ENCODE measurements at regions not wholly inside any gene's neighbourhood (a gene's known extent, or its start where the extent isn't known, plus 50 kb on each side); places are given as distances from the start of the nearest gene placed in this dataset.

- Histone ChIP-seq H2BK120ac (ENCODE audit: insufficient read depth, low read length, poor library complexity) (no peak overlapping the region), H3K79me1 (ENCODE audit: low read length) (no peaks in the 10 kb centered on the region), H4K12ac (ENCODE audit: low read depth, low read length) (no peak overlapping the region), H3K4me3 (ENCODE audit: low read depth, low read length) (no peak overlapping the region), H3K18ac (ENCODE audit: low read length) (no peak overlapping the region), H4K8ac (ENCODE audit: low read depth, low read length) (no peak overlapping the region), H3K27me3 (ENCODE audit: insufficient read depth, low read length) (no peaks in the 10 kb centered on the region), H3K9ac (ENCODE audit: low read length) (no peak overlapping the region), H4K91ac (ENCODE audit: low read depth, low read length) (no peak overlapping the region), H3K4me2 (ENCODE audit: low read length) (no peak overlapping the region), H3K4ac (ENCODE audit: low read depth, low read length) (no peak overlapping the region), H3K14ac (ENCODE audit: low read length) (no peak overlapping the region), H2BK5ac (ENCODE audit: low read depth, low read length, poor library complexity) (no peak overlapping the region), H2BK12ac (ENCODE audit: low read length) (no peak overlapping the region), H3K27ac (ENCODE audit: low read depth, low read length) (no peak overlapping the region), H3K79me2 (ENCODE audit: control insufficient read depth, insufficient read depth, low read length, poor library complexity) (no peaks in the 10 kb centered on the region), H2AFZ (ENCODE audit: insufficient read depth, low read length, poor library complexity) (no peak overlapping the region), H2AK5ac (ENCODE audit: low read length) (no peak overlapping the region), H3K9me3 (ENCODE audit: insufficient read depth, low read depth, low read length) (no peaks in the 10 kb centered on the region), H3K23ac (ENCODE audit: low read length) (no peak overlapping the region), H3K36me3 (ENCODE audit: control insufficient read depth in 1 of 2, insufficient read depth in 2 of 2, low read length in 2 of 2) (no peaks in the 10 kb centered on the region), H3K4me1 (ENCODE audit: control insufficient read depth in 1 of 2, insufficient read depth in 2 of 2, low read length in 2 of 2) (no peaks in the 10 kb centered on the region)
- DNase-seq = no peak
- WGBS (ENCODE audit: extremely low coverage, insufficient coverage, insufficient read length) = no CpG with 5 or more reads among the region's 1 CpG
Measured at GRCh38 chr14:56488306-56488705, 91.3 kb upstream of the TMEM260 start.

GRCh38 chr14:56490379-56490778 is 89.2 kb upstream of the TMEM260 start:
- no CpG with 5 or more reads among the region's 3 CpGs for WGBS (ENCODE audit: extremely low coverage, insufficient coverage, insufficient read length)
- H3K79me2 ChIP-seq (ENCODE audit: control insufficient read depth, insufficient read depth, low read length, poor library complexity) = no peaks in the 10 kb centered on the region

GRCh38 chr14:56491299-56492285 is 88.0 kb upstream of the TMEM260 start:
- Histone ChIP-seq H3K27ac (ENCODE audit: low read depth, low read length) (no peak overlapping the region), H2BK12ac (ENCODE audit: low read length) (no peak overlapping the region), H3K36me3 (ENCODE audit: control insufficient read depth in 1 of 2, insufficient read depth in 2 of 2, low read length in 2 of 2) (no peaks in the 10 kb centered on the region), H3K4me1 (ENCODE audit: control insufficient read depth in 1 of 2, insufficient read depth in 2 of 2, low read length in 2 of 2) (no peaks in the 10 kb centered on the region), H2BK120ac (ENCODE audit: insufficient read depth, low read length, poor library complexity) (no peak overlapping the region), H3K4ac (ENCODE audit: low read depth, low read length) (no peak overlapping the region), H3K79me1 (ENCODE audit: low read length) (no peaks in the 10 kb centered on the region), H2AFZ (ENCODE audit: insufficient read depth, low read length, poor library complexity) (no peak overlapping the region), H3K27me3 (ENCODE audit: insufficient read depth, low read length) (no peaks in the 10 kb centered on the region), H2BK5ac (ENCODE audit: low read depth, low read length, poor library complexity) (no peak overlapping the region), H3K18ac (ENCODE audit: low read length) (no peak overlapping the region), H3K23ac (ENCODE audit: low read length) (no peak overlapping the region), H3K79me2 (ENCODE audit: control insufficient read depth, insufficient read depth, low read length, poor library complexity) (no peaks in the 10 kb centered on the region), H4K91ac (ENCODE audit: low read depth, low read length) (no peak overlapping the region), H3K9me3 (ENCODE audit: insufficient read depth, low read depth, low read length) (no peaks in the 10 kb centered on the region), H4K8ac (ENCODE audit: low read depth, low read length) (no peak overlapping the region), H4K12ac (ENCODE audit: low read depth, low read length) (no peak overlapping the region), H3K4me2 (ENCODE audit: low read length) (no peak overlapping the region), H3K4me3 (ENCODE audit: low read depth, low read length) (no peak overlapping the region), H3K9ac (ENCODE audit: low read length) (no peak overlapping the region), H3K14ac (ENCODE audit: low read length) (no peak overlapping the region), H2AK5ac (ENCODE audit: low read length) (no peak overlapping the region)
- DNase-seq = peak; percentile 70 to 77
- WGBS (ENCODE audit: extremely low coverage, insufficient coverage, insufficient read length) = no CpG with 5 or more reads among the region's 10 CpGs

More at GRCh38 chr14:56490379-56490778, 89.2 kb upstream of the TMEM260 start:
- Histone ChIP-seq H3K18ac (ENCODE audit: low read length) (no peak overlapping the region), H3K9me3 (ENCODE audit: insufficient read depth, low read depth, low read length) (no peaks in the 10 kb centered on the region), H3K79me1 (ENCODE audit: low read length) (no peaks in the 10 kb centered on the region), H3K4me2 (ENCODE audit: low read length) (no peak overlapping the region), H3K4ac (ENCODE audit: low read depth, low read length) (no peak overlapping the region), H3K4me3 (ENCODE audit: low read depth, low read length) (no peak overlapping the region), H4K8ac (ENCODE audit: low read depth, low read length) (no peak overlapping the region), H3K27ac (ENCODE audit: low read depth, low read length) (no peak overlapping the region), H2AFZ (ENCODE audit: insufficient read depth, low read length, poor library complexity) (no peak overlapping the region), H2AK5ac (ENCODE audit: low read length) (no peak overlapping the region), H2BK5ac (ENCODE audit: low read depth, low read length, poor library complexity) (no peak overlapping the region), H3K14ac (ENCODE audit: low read length) (no peak overlapping the region), H4K12ac (ENCODE audit: low read depth, low read length) (no peak overlapping the region), H4K91ac (ENCODE audit: low read depth, low read length) (no peak overlapping the region), H2BK120ac (ENCODE audit: insufficient read depth, low read length, poor library complexity) (no peak overlapping the region), H3K9ac (ENCODE audit: low read length) (no peak overlapping the region), H3K27me3 (ENCODE audit: insufficient read depth, low read length) (no peaks in the 10 kb centered on the region), H3K23ac (ENCODE audit: low read length) (no peak overlapping the region), H3K4me1 (ENCODE audit: control insufficient read depth in 1 of 2, insufficient read depth in 2 of 2, low read length in 2 of 2) (no peaks in the 10 kb centered on the region), H2BK12ac (ENCODE audit: low read length) (no peak overlapping the region), H3K36me3 (ENCODE audit: control insufficient read depth in 1 of 2, insufficient read depth in 2 of 2, low read length in 2 of 2) (no peaks in the 10 kb centered on the region)
- peak in 1 of 2 donors; percentile 60 for DNase-seq

- Histone ChIP-seq H3K4me1 (ENCODE audit: control insufficient read depth in 1 of 2, insufficient read depth in 2 of 2, low read length in 2 of 2) (no peaks in the 10 kb centered on the region), H4K91ac (ENCODE audit: low read depth, low read length) (no peak overlapping the region), H3K18ac (ENCODE audit: low read length) (no peak overlapping the region), H3K4ac (ENCODE audit: low read depth, low read length) (no peak overlapping the region), H3K79me1 (ENCODE audit: low read length) (no peaks in the 10 kb centered on the region), H4K12ac (ENCODE audit: low read depth, low read length) (no peak overlapping the region), H3K9ac (ENCODE audit: low read length) (no peak overlapping the region), H2AK5ac (ENCODE audit: low read length) (no peak overlapping the region), H3K4me2 (ENCODE audit: low read length) (no peak overlapping the region), H3K14ac (ENCODE audit: low read length) (no peak overlapping the region), H2BK12ac (ENCODE audit: low read length) (no peak overlapping the region), H3K9me3 (ENCODE audit: insufficient read depth, low read depth, low read length) (no peaks in the 10 kb centered on the region), H4K8ac (ENCODE audit: low read depth, low read length) (no peak overlapping the region), H3K79me2 (ENCODE audit: control insufficient read depth, insufficient read depth, low read length, poor library complexity) (no peaks in the 10 kb centered on the region), H2BK5ac (ENCODE audit: low read depth, low read length, poor library complexity) (no peak overlapping the region), H2AFZ (ENCODE audit: insufficient read depth, low read length, poor library complexity) (no peak overlapping the region), H3K27me3 (ENCODE audit: insufficient read depth, low read length) (no peaks in the 10 kb centered on the region), H3K27ac (ENCODE audit: low read depth, low read length) (no peak overlapping the region), H3K4me3 (ENCODE audit: low read depth, low read length) (no peak overlapping the region), H2BK120ac (ENCODE audit: insufficient read depth, low read length, poor library complexity) (no peak overlapping the region), H3K36me3 (ENCODE audit: control insufficient read depth in 1 of 2, insufficient read depth in 2 of 2, low read length in 2 of 2) (no peaks in the 10 kb centered on the region), H3K23ac (ENCODE audit: low read length) (no peak overlapping the region)
- no peak for DNase-seq
- no CpG with 5 or more reads among the region's 3 CpGs for WGBS (ENCODE audit: extremely low coverage, insufficient coverage, insufficient read length)
Measured at GRCh38 chr14:56494167-56494566, 85.4 kb upstream of the TMEM260 start.
